Activated CD8-positive, alpha-beta memory T cell treated with anti-CD3 and anti-CD28 coated beads for 24 hours (primary cell): ENCODE measurements at regions not wholly inside any gene's neighbourhood (a gene's known extent, or its start where the extent isn't known, plus 50 kb on each side); places are given as distances from the start of the nearest gene placed in this dataset.
"Not testable (repeated sequence)": the region's sequence is repeated elsewhere in the genome, so short reads cannot be mapped to it uniquely, and the experiment has no call there.

Experiments used
- DNase-seq: peaks from one replicate; pipeline ENCODE4 v3.0.0-alpha.2; 2020

GRCh38 chr15:38818157-38818790, 253.7 kb upstream of the RASGRP1 start:
- no peak for DNase-seq

GRCh38 chr15:38819387-38819950, 254.9 kb upstream of the RASGRP1 start:
- DNase-seq, result no peak

DNA sequence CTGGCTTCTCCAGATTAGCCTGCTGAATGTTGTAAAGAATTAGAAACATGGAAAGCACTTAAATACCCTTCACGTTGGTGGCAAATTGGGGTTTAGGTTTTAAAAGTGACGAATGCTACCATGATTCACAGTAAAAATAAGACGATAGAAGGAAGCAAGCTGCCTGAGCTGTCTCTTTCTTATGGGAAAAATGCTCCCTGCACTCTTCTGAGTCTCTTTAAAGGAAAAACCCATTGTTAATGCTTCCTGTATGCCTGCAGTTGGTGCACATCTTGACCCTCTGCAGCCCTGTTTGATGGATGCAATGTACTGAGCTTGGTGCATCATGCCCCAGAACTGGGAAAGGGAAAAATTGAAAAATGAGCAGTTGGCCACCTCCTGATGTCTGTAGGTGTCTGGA, 258.6 kb upstream of the RASGRP1 start:
- no peak for DNase-seq

- DNase-seq, result no peak
Measured at GRCh38 chr15:38824719-38825118, 260.1 kb upstream of the RASGRP1 start.

DNA sequence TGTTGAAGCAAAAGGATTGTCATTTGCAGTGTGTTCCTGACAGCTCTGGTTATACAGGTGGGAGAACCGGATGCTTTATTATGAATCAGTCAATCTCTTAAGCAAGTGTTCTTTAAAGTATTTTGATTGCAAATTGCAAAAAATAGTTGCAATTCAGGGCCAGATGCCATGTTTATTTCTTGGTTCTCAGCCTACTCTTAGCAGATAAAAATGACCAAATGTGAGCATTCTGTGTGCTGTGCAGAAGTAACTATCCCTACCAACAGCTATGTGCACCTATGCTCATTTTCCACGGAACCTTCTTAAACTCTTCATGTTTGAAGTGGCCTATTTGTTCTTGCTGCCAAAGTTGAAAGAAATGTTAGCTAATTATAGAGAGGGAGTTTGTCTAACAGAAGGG, 262.3 kb upstream of the RASGRP1 start:
- DNase-seq, result no peak

GRCh38 chr15:38828031-38828532, 263.5 kb upstream of the RASGRP1 start:
- DNase-seq, result no peak

DNA sequence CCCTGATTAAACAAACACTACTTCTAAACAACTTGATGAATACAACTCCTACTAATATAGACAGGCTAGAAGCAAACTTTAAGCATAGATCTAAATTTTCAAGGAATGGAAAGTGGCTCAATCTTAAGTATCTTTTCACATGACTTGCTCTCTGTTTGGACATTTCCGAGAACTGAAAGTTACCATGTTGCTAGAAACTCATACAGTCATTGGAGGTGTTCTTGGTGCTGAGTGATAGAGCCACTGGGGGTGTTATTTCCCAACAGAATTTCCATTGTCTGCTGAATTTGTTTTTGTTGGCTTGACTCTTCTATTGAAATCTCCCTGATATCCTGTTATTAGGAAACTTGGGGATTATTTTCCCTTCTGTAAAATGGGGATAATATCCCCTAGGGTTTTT, 264.5 kb upstream of the RASGRP1 start:
- DNase-seq, result no peak

GRCh38 chr15:38842226-38842625, 277.6 kb upstream of the RASGRP1 start:
- DNase-seq, result no peak

GRCh38 chr15:38843051-38843501, 278.5 kb upstream of the RASGRP1 start:
- no peak for DNase-seq

GRCh38 chr15:38843736-38844590, 279.3 kb upstream of the RASGRP1 start:
- no peak for DNase-seq

DNA sequence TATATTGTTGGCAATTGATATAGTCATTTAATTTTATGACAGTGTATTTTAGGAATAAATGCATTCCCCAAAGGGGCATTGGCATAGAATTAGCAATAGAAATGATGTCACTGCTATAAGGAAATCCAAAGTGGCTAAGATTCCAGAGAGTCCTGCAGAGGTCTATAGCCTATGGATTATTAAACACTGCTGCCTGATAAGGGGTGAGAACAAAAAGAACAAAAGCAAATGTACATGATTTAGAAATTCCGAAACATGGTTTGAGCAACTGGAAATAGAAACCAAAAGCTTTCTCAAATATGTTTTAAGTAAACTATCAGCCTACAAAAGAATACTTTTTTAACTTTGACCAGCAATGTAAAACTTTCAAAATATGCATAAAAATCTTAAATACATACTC, 280.1 kb upstream of the RASGRP1 start:
- no peak for DNase-seq

GRCh38 chr15:38846346-38846745, 281.7 kb upstream of the RASGRP1 start:
- DNase-seq, result no peak

DNA sequence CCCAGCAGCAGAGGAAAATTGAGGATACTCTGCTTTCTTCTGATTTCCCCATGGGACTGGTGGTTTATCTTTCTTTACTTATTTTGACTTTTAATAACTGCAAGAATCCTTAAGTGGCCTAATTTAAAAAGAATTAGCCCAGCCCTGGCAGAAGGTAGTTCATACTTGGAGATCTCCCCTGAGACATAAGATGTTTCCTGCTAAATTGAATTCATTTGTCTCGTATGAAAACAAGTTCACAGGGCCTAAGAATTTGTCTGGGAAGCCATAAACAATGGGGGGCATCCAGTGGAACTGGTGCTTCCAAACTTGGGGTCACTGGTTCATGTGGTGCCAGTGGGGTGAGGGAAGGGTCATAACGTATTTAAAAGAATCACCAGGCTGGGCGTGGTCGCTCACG, 283.1 kb upstream of the RASGRP1 start:
- no peak for DNase-seq

DNA sequence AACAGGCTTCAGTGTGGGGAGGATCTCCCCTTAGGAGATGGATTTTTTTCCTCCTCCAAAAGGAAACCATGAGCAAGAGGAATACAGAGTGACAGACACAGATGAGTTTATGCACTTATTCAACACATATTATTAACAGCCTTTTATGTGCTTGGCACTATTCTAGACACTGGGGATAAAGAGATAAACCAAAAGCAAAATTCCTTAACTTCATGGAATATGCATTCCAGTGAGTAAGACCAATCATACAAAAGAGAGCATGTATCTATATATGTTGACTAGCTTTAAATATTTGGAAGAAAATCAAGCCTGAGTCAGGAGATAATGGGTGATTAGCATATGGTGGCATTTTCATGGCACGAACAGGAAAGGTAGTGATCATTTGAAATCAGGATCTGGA, 284.4 kb upstream of the RASGRP1 start:
- DNase-seq, result no peak

DNA sequence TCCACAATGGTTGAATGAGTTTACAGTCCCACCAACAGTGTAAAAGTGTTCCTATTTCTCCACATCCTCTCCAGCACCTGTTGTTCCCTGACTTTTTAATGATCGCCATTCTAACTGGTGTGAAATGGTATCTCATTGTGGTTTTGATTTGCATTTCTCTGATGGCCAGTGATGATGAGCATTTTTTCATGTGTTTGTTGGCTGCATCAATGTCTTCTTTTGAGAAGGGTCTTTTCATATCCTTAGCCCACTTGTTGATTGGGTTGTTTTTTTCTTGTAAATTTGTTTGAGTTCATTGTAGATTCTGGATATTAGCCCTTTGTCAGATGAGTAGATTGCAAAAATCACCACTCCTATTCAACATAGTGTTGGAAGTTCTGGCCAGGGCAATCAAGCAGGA, 287.6 kb upstream of the RASGRP1 start:
- not testable (repeated sequence) for DNase-seq

DNA sequence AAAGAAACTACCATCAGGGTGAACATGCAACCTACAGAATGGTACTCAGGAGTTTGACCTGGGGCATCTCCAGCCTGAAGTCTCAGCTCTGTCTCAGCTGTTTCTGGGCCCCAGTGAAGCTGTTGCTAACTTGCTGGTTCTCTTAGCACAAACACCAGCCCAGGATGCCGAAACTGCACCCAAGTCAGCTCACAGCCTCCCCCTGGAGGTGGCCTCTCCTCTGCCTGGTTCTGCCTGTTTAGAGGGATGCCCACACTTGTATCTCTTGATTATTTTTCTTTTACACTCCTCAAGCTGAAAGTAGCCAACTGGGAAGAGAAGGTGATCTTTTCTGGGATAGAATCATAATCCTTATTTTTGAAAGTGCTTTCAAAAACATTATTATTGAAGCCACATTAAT, 289.0 kb upstream of the RASGRP1 start:
- no peak for DNase-seq

- DNase-seq, result no peak
Measured at GRCh38 chr15:38854506-38854905, 289.9 kb upstream of the RASGRP1 start.

DNA sequence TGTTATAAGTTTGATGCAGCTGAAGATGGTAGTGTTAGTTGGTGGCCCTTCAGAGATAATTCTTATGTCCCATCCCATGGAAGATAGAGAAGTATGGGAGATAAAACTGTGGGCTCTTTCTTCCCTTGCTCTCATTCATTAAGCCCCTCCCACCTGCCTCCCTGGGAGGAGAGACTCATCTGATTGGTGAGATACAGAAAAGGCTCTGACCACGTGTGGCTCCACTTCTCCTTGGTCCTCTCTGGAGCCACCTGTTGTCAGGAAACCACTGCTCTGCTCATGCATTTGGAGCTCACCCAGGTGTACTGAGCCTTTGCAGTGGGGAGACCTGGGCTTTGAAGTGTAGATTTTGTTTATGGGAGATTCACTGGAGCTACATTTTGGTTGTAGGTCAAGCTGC, 293.2 kb upstream of the RASGRP1 start:
- no peak for DNase-seq

GRCh38 chr15:38859574-38859973, 295.0 kb upstream of the RASGRP1 start:
- no peak for DNase-seq

- DNase-seq, result no peak
Measured at GRCh38 chr15:38860253-38860652, 295.6 kb upstream of the RASGRP1 start.

- no peak for DNase-seq
Measured at GRCh38 chr15:38860674-38861073, 296.1 kb upstream of the RASGRP1 start.

DNA sequence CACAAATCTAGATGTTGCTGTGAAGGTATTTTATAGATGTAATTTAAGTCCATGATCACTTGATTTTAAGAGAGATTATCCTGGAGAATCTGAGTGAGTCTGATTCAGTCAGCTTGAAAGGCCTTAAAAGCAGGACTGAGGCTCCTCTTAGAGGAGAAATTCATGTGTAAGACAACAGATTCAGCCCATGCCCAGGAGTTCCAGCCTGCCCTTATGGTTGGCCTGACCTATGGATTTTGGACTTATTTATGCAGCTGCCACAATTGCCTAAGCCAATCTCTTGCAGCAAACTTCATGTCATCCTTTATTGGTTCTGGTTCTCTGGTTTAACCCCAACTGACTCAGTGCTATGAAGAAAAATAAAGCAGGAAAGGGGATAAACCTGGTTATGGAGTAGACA, 296.5 kb upstream of the RASGRP1 start:
- no peak for DNase-seq

GRCh38 chr15:38862099-38862498, 297.5 kb upstream of the RASGRP1 start:
- DNase-seq, result no peak

DNA sequence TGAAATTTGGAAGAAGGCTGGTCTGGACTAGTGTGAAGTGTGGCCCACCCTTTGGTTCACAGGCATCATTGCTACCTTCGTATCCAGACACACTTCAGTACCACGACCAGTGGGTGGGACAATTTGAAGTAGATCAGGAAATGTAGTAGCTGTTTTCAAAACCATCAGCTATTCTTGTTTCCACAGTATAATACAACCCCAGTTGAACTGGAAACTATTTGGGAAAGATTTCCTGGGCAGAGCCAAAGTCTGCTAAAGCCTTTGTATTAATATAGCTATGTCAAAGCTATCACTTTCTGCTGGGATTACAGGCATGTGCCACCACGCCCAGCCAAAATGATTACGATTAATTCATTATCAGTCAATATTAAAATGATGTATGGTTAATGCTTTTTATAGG, 298.8 kb upstream of the RASGRP1 start:
- no peak for DNase-seq
